ENCODE measurements at regions not wholly inside any gene's neighbourhood (a gene's known extent, or its start where the extent isn't known, plus 50 kb on each side); places are given as distances from the start of the nearest gene placed in this dataset.

DNA sequence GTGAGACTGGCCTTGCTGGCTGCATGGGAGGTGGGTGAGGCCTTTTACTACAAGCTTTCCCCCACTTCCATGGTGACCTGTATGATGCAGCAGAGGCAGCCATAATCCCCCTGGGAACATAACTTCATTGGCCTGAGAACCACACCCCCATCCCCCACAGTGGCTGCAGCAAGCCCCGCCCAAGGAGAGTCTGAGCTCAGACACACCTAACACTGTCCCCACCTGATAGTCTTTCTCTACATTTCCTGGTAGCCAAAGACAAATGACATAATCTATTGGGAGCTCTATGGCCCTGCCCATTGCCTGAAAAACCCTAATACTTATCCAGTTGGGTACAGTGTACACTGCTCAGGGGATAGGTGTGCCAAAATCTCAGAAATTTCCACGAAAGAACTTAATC lies 62.6 kb downstream of the GLUD2 start:
- no peak for TF ChIP-seq POLR2A (IDR thresholded peaks at IDR 0.05)
- TF ChIP-seq, protein P1, sequence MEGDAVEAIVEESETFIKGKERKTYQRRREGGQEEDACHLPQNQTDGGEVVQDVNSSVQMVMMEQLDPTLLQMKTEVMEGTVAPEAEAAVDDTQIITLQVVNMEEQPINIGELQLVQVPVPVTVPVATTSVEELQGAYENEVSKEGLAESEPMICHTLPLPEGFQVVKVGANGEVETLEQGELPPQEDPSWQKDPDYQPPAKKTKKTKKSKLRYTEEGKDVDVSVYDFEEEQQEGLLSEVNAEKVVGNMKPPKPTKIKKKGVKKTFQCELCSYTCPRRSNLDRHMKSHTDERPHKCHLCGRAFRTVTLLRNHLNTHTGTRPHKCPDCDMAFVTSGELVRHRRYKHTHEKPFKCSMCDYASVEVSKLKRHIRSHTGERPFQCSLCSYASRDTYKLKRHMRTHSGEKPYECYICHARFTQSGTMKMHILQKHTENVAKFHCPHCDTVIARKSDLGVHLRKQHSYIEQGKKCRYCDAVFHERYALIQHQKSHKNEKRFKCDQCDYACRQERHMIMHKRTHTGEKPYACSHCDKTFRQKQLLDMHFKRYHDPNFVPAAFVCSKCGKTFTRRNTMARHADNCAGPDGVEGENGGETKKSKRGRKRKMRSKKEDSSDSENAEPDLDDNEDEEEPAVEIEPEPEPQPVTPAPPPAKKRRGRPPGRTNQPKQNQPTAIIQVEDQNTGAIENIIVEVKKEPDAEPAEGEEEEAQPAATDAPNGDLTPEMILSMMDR (IDR thresholded peaks at IDR 0.05) = no peak
